ENCODE measurements at regions not wholly inside any gene's neighbourhood (a gene's known extent, or its start where the extent isn't known, plus 50 kb on each side); places are given as distances from the start of the nearest gene placed in this dataset.

DNA sequence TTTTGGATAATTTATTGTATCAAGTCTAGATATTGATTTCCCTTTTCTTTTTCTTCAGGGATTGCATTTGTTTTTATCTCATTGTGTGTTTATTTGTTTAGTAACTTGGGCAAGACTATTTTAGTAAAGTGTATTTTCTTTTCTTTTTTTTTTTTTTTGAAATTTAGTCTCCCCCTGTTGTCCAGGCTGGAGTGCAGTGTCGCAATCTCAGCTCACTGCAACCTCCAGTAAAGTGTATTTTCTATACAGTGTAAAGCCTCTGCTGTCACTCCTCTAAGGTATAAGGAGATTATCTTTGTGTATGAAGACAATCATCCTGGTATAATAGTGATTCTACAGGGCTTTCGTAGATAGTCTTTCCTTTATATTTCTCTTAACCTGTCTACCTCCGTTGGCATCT lies 2546.0 kb downstream of the PCDH9 start:
- no peak for TF ChIP-seq POLR2A (IDR thresholded peaks at IDR 0.05; ENCODE audit: low read length)
- TF ChIP-seq GATA1 (IDR thresholded peaks at IDR 0.05; ENCODE audit: low read depth, low read length), result no peak
